ENCODE measurements at regions not wholly inside any gene's neighbourhood (a gene's known extent, or its start where the extent isn't known, plus 50 kb on each side); places are given as distances from the start of the nearest gene placed in this dataset.

DNA sequence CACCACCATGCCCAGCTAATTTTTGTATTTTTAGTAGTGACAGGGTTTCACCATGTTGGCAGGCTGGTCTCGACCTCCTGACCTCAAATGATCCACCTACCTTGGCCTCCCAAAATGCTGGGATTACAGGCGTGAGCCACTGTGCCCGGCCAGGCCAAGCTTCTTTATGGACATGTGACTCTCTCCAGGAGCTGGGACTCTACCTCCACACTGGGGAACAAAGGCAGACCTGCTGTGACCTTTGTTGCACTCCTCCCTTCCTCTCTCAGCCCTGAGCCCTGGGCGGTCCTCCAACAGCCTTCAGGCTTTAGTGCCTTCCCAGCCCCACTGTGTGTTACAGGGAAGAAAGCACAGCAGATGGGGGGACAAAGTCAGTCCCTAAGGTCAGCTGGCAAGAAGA lies 55.0 kb upstream of the DUSP5 start:
- no peak for DNase-seq

DNA sequence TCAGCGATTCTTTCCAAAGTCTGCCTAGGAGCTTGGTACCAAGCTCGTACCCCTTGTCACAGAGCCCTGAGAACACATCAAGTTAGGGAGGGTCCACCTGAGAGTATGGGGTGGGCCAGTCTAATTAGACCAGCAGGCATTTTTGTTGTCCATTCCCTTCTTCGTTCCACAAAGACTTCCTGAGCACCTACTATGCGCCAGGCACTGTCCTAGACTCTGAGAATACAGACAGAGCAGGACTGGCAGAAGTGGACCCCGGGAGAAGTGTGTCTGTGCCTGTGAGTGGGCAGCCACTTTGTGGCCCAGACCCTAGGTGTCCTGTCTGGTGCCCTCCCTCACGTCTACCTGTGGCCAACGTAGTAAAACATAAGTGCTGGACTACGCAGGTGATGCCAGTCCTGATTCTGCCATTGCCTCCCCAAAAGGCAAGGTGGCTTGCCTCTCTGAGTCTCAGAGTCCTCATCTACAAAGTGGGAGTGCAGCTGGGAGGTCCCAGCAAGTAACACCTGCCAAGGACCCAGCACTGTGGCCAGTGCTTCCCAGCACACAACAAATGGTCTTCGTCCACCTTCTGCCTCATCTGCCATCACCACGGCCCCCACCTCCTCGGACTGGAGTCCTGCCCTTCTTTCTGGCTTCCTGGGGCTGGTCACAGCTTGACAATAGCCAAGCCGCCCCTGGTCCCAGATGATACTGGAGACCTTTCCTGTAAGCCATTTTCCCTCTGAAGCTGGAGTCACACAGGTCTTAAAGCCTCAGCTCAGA lies 54.3 kb upstream of the DUSP5 start:
- DNase-seq: no peak

DNA sequence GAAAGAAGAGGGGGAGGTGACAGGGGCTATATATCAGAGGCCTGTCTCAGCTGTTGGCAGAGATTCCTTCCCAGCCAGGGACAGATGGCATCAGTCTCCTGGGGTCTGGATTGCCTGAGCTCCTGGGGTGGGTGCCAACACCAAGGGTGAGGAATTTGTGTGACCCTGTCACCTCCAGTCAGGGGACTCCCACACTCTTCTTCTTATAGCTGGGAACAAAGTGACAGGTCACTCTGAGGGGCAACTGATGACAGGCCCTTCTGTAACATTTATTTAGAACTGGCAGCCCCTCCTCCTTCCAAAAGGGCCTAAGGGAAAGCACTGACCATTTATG lies 53.7 kb upstream of the DUSP5 start:
- no peak for DNase-seq

DNA sequence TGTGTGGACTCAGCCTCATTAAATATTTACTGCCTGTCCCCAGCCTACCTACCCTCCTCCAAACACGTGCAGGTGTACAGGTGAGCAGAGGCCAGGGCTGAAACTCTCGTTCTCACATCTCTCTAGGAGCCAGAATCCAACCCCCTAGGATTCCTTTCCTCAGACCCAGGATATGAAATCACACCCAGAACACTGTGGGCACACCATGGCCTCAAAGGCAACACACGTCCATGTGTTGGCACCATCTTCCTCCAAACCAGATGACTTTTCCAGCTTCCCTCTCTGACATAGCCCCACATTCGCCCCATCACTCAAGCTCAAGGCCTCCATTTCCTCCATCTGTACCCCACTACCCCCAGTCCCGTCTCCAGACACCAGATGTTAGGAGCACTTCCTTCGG lies 51.8 kb upstream of the DUSP5 start:
- DNase-seq: no peak

DNA sequence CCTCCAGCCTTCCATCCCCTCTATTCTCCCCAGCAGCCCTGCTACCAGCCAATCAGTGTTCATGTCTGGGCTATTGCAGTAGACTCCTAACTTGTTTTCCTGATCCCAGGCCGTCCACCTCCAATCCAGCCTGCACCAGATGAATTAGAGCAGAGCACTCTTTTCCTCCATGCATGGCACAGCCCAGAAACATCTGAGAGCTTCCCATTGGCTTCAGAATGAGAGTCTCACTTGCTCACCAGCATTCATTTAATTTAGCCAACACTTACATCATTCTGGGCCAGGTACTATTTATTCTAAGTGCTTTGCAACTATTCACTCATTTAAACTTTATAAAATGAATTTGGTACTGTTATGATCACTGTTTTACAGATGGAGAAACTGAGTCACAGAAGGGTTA lies 51.4 kb upstream of the DUSP5 start:
- no peak for DNase-seq

DNA sequence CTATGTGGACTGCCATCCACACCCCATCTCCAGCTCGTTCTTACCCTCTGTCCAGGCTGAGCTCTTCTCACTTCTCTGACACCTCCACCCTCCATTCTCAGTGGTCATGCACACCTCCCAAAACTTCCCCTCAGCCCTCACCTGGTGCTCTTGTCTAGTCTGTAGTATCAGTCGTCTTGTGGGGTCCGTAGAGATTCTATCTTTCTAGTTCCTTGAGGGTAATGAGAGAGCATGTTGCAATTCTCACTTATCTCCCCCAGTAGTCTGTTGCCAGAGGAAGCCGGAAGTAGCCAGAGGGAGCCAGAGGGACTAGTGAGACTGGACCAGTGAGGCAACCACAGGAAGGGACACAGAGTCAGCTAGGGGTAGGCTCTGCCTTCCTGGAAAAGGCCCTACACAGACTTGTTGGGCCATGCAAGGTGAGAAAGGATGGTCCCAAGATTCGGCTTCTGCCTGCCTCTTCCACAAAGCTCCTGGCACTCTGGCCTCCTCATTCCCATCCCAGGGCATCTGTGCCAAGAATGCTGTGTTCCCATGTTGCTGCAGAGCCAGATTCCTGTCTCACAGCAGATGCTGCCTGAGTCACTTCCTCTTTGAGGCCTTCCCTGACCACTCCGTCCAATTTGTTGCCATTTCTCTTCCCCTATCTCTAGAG lies 50.6 kb upstream of the DUSP5 start:
- DNase-seq: no peak

DNA sequence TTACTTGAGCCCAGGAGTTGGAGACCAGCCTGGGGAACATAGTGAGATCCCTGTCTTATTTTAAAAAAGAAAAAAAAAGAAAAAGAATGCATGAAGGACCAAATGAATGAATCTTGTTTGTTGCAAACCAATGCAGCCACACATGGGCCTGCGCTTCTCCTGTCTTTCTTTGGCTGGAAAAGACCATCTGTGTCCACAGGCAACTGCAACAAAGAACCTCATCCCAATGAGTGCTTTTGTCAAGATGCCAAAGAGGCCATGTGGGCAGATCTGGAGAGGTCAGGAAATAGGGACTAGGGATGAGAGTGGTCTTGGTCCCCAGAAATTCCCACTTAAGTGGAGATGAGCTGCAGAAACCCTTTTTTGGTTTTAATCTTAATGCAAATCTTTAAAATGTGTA lies 49.8 kb upstream of the DUSP5 start:
- DNase-seq: no peak
